ENCODE measurements at regions not wholly inside any gene's neighbourhood (a gene's known extent, or its start where the extent isn't known, plus 50 kb on each side); places are given as distances from the start of the nearest gene placed in this dataset.

GRCh38 chr4:14620567-14621141 is 381.6 kb upstream of the CPEB2 start:
- no peak for DNase-seq (ENCODE audit: low read depth)
- TF ChIP-seq, protein P1, sequence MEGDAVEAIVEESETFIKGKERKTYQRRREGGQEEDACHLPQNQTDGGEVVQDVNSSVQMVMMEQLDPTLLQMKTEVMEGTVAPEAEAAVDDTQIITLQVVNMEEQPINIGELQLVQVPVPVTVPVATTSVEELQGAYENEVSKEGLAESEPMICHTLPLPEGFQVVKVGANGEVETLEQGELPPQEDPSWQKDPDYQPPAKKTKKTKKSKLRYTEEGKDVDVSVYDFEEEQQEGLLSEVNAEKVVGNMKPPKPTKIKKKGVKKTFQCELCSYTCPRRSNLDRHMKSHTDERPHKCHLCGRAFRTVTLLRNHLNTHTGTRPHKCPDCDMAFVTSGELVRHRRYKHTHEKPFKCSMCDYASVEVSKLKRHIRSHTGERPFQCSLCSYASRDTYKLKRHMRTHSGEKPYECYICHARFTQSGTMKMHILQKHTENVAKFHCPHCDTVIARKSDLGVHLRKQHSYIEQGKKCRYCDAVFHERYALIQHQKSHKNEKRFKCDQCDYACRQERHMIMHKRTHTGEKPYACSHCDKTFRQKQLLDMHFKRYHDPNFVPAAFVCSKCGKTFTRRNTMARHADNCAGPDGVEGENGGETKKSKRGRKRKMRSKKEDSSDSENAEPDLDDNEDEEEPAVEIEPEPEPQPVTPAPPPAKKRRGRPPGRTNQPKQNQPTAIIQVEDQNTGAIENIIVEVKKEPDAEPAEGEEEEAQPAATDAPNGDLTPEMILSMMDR (conservative IDR thresholded peaks at IDR 0.05; ENCODE audit: control insufficient read depth, insufficient read depth, low read depth, low read length): no peak
- H3K4me3 ChIP-seq (ENCODE audit: control insufficient read depth, low read depth, low read length): no peak overlapping the region

GRCh38 chr4:14621731-14622463 is 380.4 kb upstream of the CPEB2 start:
- TF ChIP-seq, protein P1 (conservative IDR thresholded peaks at IDR 0.05; ENCODE audit: control insufficient read depth, insufficient read depth, low read depth, low read length): no peak
- no peak overlapping the region for H3K4me3 ChIP-seq (ENCODE audit: control insufficient read depth, low read depth, low read length)
- DNase-seq (ENCODE audit: low read depth): no peak

DNA sequence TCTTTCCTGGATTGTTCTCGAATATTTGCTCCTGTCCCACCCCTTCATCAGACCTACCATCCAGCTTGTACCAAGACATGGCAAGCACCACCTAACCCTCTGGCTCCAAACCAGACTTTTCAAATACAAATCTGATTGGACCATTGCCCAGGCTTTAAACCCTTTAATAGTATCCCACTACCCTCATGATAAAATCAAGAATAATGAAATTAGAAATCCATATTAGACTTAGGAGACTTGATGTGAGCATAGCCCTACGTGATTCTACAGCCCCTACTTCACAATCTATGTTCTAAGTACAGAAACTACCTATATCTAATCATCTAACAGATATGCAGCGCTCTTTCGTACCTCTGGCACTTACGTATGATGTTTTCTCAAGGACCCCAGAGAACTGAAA is 375.2 kb upstream of the CPEB2 start:
- no peak overlapping the region for H3K4me3 ChIP-seq (ENCODE audit: control insufficient read depth, low read depth, low read length)
- no peak for DNase-seq (ENCODE audit: low read depth)
- TF ChIP-seq, protein P1 (conservative IDR thresholded peaks at IDR 0.05; ENCODE audit: control insufficient read depth, insufficient read depth, low read depth, low read length): no peak

DNA sequence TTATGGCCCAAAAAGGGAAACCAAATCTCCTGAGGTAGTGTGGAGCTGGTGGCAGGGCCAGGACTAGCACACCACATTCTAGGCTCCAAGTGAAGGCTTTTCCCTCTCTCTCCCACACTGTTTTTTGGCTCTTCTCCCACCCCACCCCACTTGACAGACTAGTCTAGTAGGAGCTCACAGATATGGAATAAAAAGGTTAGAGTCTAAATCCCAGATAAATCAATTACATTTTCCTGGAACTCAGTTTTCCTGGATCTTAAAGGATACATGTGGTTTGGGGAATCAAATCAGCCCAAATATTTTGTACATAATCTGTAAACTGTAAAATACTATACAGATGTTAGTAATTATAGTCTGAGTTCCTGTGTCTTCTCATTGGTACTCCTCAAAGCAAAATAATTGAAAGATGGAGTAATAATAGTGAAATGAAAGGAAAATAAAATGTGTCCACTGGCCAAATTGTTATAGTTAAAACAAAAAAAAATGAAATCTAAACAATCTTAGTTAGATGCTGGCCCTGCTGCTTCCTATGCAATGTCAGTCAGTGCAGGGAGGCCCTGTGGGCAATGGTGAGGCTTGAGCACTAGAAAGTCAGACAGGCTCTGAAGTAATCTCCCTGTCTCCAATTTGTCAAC is 370.4 kb upstream of the CPEB2 start:
- no peak overlapping the region for H3K4me3 ChIP-seq (ENCODE audit: control insufficient read depth, low read depth, low read length)
- no peak for DNase-seq (ENCODE audit: low read depth)
- TF ChIP-seq, protein P1 (conservative IDR thresholded peaks at IDR 0.05; ENCODE audit: control insufficient read depth, insufficient read depth, low read depth, low read length): no peak

DNA sequence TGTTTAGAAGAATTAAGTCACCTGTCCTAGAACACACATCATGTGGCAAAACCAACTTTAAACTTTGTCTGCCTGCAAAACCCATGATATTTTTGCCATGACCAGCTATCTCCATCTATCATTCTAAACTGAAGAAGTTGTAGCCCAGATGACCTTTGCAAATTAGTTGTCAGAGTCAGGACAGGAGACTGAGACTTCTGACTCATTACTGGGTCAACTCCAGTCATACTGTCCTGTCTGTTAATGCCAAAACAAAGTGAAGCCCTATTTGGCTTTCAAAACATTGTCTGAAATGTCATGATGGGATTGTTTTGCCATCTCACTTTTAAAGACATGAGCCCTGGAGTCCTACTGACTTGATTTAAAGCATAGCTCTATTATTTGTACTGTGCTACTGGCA is 365.7 kb upstream of the CPEB2 start:
- H3K4me3 ChIP-seq (ENCODE audit: control insufficient read depth, low read depth, low read length): no peak overlapping the region
- DNase-seq (ENCODE audit: low read depth): peak; percentile 1
- TF ChIP-seq, protein P1 (conservative IDR thresholded peaks at IDR 0.05; ENCODE audit: control insufficient read depth, insufficient read depth, low read depth, low read length): no peak

GRCh38 chr4:14640476-14640875 is 361.8 kb upstream of the CPEB2 start:
- TF ChIP-seq, protein P1 (conservative IDR thresholded peaks at IDR 0.05; ENCODE audit: control insufficient read depth, insufficient read depth, low read depth, low read length): no peak
- H3K4me3 ChIP-seq (ENCODE audit: control insufficient read depth, low read depth, low read length): no peak overlapping the region
- no peak for DNase-seq (ENCODE audit: low read depth)

Measured in fibroblast of mammary gland (primary cell).